GM23248 (cell line): ENCODE measurements at regions not wholly inside any gene's neighbourhood (a gene's known extent, or its start where the extent isn't known, plus 50 kb on each side); places are given as distances from the start of the nearest gene placed in this dataset.

ENCODE experiments used
- DNase-seq: peaks from one replicate; pipeline ENCODE4 v3.0.0-alpha.2; 2015
- H2AFZ ChIP-seq: fragments of 200-600 bp; sonication (generic); 2 replicates; pipeline ENCODE4 v1.6.1; 2016; ENCODE audit warnings: antibody characterized with exemption
- H3F3A ChIP-seq: fragments of 200-600 bp; sonication (generic); 2 replicates; pipeline ENCODE4 v1.6.1; 2016; ENCODE audit warnings: mild to moderate bottlenecking, antibody characterized with exemption, mixed run types; ENCODE audit not compliant: insufficient read depth
- H3K27ac ChIP-seq: fragments of 200-600 bp; sonication (generic); 2 replicates; pipeline ENCODE4 v1.5.1; 2016; ENCODE audit warnings: mild to moderate bottlenecking
- H3K27me3 ChIP-seq: fragments of 200-600 bp; sonication (generic); replicated peaks from 2 replicates; pipeline ENCODE4 v1.6.1; 2016; ENCODE audit warnings: mild to moderate bottlenecking; ENCODE audit not compliant: insufficient read depth
- H3K36me3 ChIP-seq: fragments of 200-600 bp; sonication (generic); 2 replicates; pipeline ENCODE4 v1.6.1; 2016; ENCODE audit warnings: low read depth, mild to moderate bottlenecking
- H3K4me1 ChIP-seq: fragments of 200-600 bp; sonication (generic); 2 replicates; pipeline ENCODE4 v1.6.1; 2016; ENCODE audit warnings: mild to moderate bottlenecking; ENCODE audit not compliant: insufficient read depth
- H3K4me2 ChIP-seq: fragments of 200-600 bp; sonication (generic); one replicate; pipeline ENCODE4 v1.6.1; 2016; ENCODE audit warnings: mild to moderate bottlenecking; ENCODE audit not compliant: unreplicated experiment
- H3K4me3 ChIP-seq: fragments of 200-600 bp; sonication (generic); 2 replicates; pipeline ENCODE4 v1.5.1; 2016; ENCODE audit warnings: mild to moderate bottlenecking
- H3K79me2 ChIP-seq: fragments of 200-600 bp; sonication (generic); 2 replicates; pipeline ENCODE4 v1.6.1; 2016; ENCODE audit warnings: mild to moderate bottlenecking; ENCODE audit not compliant: insufficient read depth
- H3K9ac ChIP-seq: fragments of 200-600 bp; sonication (generic); 2 replicates; pipeline ENCODE4 v1.6.1; 2016; ENCODE audit warnings: mild to moderate bottlenecking
- H3K9me2 ChIP-seq: fragments of 200-600 bp; sonication (generic); 2 replicates; pipeline ENCODE4 v1.6.1; 2016; ENCODE audit warnings: mixed run types, mild to moderate bottlenecking, moderate library complexity; ENCODE audit not compliant: insufficient read depth
- H3K9me3 ChIP-seq: fragments of 200-600 bp; sonication (generic); one replicate; pipeline ENCODE4 v1.6.1; 2017; ENCODE audit warnings: low read depth
- H4K20me1 ChIP-seq: fragments of 200-600 bp; sonication (generic); 2 replicates; pipeline ENCODE4 v1.6.0; 2016; ENCODE audit not compliant: insufficient read depth
- EZH2 ChIP-seq: fragments of 200-600 bp; sonication (generic); IDR thresholded peaks from 2 replicates; pipeline ENCODE4 v1.6.1; 2018; ENCODE audit warnings: antibody characterized with exemption, mild to moderate bottlenecking; ENCODE audit not compliant: insufficient read depth, poor library complexity, severe bottlenecking
- EZH2phosphoT487 ChIP-seq: fragments of 200-600 bp; sonication (generic); IDR thresholded peaks from 2 replicates; pipeline ENCODE4 v1.6.1; 2018; ENCODE audit warnings: antibody characterized with exemption, moderate library complexity, mild to moderate bottlenecking, low read depth; ENCODE audit not compliant: insufficient read depth
- WGBS, 2 experiments: methylation state at CpG; one replicate each; pipeline ENCODE4 v1.1.6; 2015 to 2017; ENCODE audit warnings: low lambda C conversion rate in 2 of 2, low coverage in 1 of 2; ENCODE audit errors: missing lambda C conversion rate in 2 of 2; 5-methylcytosine and 5-hydroxymethylcytosine counted together
- in situ Hi-C: fragments of 300-500 bp; cut with MboI; formaldehyde crosslinking; loops from 2 replicates; pipeline ENCODE4 v1.15.0; 2020

- H3K9me2 ChIP-seq, result no peaks in the 10 kb centered on the region
- H3K4me1 ChIP-seq, result no peaks in the 10 kb centered on the region
- TF ChIP-seq EZH2, result no peak
- TF ChIP-seq EZH2phosphoT487, result no peak
- no peak for DNase-seq
- no peak overlapping the region for H3K4me3 ChIP-seq
- no peak overlapping the region for H3K4me2 ChIP-seq
- H3K9ac ChIP-seq, result no peak overlapping the region
- no peaks in the 10 kb centered on the region for H3F3A ChIP-seq
- H4K20me1 ChIP-seq, result no peaks in the 10 kb centered on the region
- 19 to 26% methylated on average over 1 of the region's 1 CpG for WGBS, 2 experiments
- no peaks in the 10 kb centered on the region for H3K79me2 ChIP-seq
- H3K27ac ChIP-seq, result no peak overlapping the region
- H3K9me3 ChIP-seq, result no peaks in the 10 kb centered on the region
- H2AFZ ChIP-seq, result no peak overlapping the region
- no peaks in the 10 kb centered on the region for H3K36me3 ChIP-seq
- in situ Hi-C loops, result no loop called here
- no peaks in the 10 kb centered on the region for H3K27me3 ChIP-seq
Measured at GRCh38 chrX:122076241-122076640, 1028.8 kb downstream of the GLUD2 start.

GRCh38 chrX:122078079-122078478 is 1030.7 kb downstream of the GLUD2 start:
- H3K4me1 ChIP-seq, result no peaks in the 10 kb centered on the region
- DNase-seq, result no peak
- WGBS, 2 experiments, result 0% methylated on average over 1 of the region's 1 CpG
- no peaks in the 10 kb centered on the region for H3K9me3 ChIP-seq
- no peaks in the 10 kb centered on the region for H3K27me3 ChIP-seq
- no peaks in the 10 kb centered on the region for H4K20me1 ChIP-seq
- H3K4me3 ChIP-seq, result no peak overlapping the region
- no peak overlapping the region for H2AFZ ChIP-seq
- H3K36me3 ChIP-seq, result no peaks in the 10 kb centered on the region
- in situ Hi-C loops, result no loop called here
- no peak overlapping the region for H3K4me2 ChIP-seq
- H3F3A ChIP-seq, result no peaks in the 10 kb centered on the region
- no peak overlapping the region for H3K27ac ChIP-seq
- H3K79me2 ChIP-seq, result no peaks in the 10 kb centered on the region
- no peak overlapping the region for H3K9ac ChIP-seq
- no peak for TF ChIP-seq EZH2
- no peak for TF ChIP-seq EZH2phosphoT487
- H3K9me2 ChIP-seq, result no peaks in the 10 kb centered on the region

GRCh38 chrX:122087341-122087740 is 1039.9 kb downstream of the GLUD2 start:
- Histone ChIP-seq H3K36me3 (no peaks in the 10 kb centered on the region), H3K4me2 (no peak overlapping the region), H3F3A (no peaks in the 10 kb centered on the region), H3K9ac (no peak overlapping the region), H3K27me3 (no peaks in the 10 kb centered on the region), H3K4me3 (no peak overlapping the region), H4K20me1 (no peaks in the 10 kb centered on the region), H3K9me2 (no peaks in the 10 kb centered on the region), H3K79me2 (no peaks in the 10 kb centered on the region), H2AFZ (no peak overlapping the region), H3K4me1 (no peaks in the 10 kb centered on the region), H3K9me3 (no peaks in the 10 kb centered on the region), H3K27ac (no peak overlapping the region)
- no peak for TF ChIP-seq EZH2phosphoT487
- TF ChIP-seq EZH2, result no peak
- WGBS, 2 experiments, result 0% methylated on average over 1 of the region's 1 CpG
- DNase-seq, result no peak
- in situ Hi-C loops, result no loop called here

GRCh38 chrX:122091571-122091970 is 1044.2 kb downstream of the GLUD2 start:
- Histone ChIP-seq H3K9ac (no peak overlapping the region), H3K4me1 (no peaks in the 10 kb centered on the region), H3K79me2 (no peaks in the 10 kb centered on the region), H3K9me3 (no peaks in the 10 kb centered on the region), H2AFZ (no peak overlapping the region), H3K9me2 (no peaks in the 10 kb centered on the region), H3K27me3 (no peaks in the 10 kb centered on the region), H3K27ac (no peak overlapping the region), H3F3A (no peaks in the 10 kb centered on the region), H3K36me3 (no peaks in the 10 kb centered on the region), H3K4me2 (no peak overlapping the region), H4K20me1 (no peaks in the 10 kb centered on the region), H3K4me3 (no peak overlapping the region)
- DNase-seq, result no peak
- in situ Hi-C loops, result no loop called here
- TF ChIP-seq EZH2, result no peak
- TF ChIP-seq EZH2phosphoT487, result no peak

- DNase-seq, result no peak
- Histone ChIP-seq H3K9me3 (no peaks in the 10 kb centered on the region), H3K4me3 (no peak overlapping the region), H3F3A (no peaks in the 10 kb centered on the region), H3K4me1 (no peaks in the 10 kb centered on the region), H3K79me2 (no peaks in the 10 kb centered on the region), H3K27me3 (no peaks in the 10 kb centered on the region), H2AFZ (no peak overlapping the region), H3K9ac (no peak overlapping the region), H3K36me3 (no peaks in the 10 kb centered on the region), H4K20me1 (no peaks in the 10 kb centered on the region), H3K4me2 (no peak overlapping the region), H3K9me2 (no peaks in the 10 kb centered on the region), H3K27ac (no peak overlapping the region)
- TF ChIP-seq EZH2phosphoT487 (no peak), EZH2 (no peak)
- in situ Hi-C loops, result no loop called here
- WGBS, 2 experiments, result 61 to 62% methylated on average over 3 of the region's 3 CpGs
Measured at GRCh38 chrX:122092360-122092759, 1045.0 kb downstream of the GLUD2 start.
